Spleen (tissue), 7 donors: ENCODE measurements at regions not wholly inside any gene's neighbourhood (a gene's known extent, or its start where the extent isn't known, plus 50 kb on each side); places are given as distances from the start of the nearest gene placed in this dataset.

ENCODE experiments used
- CTCF ChIP-seq, 11 experiments: fragments of 200-600 bp in 7 of 11; fragments of 450-650 bp in 4 of 11; sonication (generic) in 4 of 11; IDR thresholded peaks in 8 of 11; conservative IDR thresholded peaks in 3 of 11; 1 replicate in 7 of 11; 2 replicates in 4 of 11; pipeline versions ENCODE4 v1.4.0 to v1.8.0; 2016 to 2021; ENCODE audit warnings: antibody characterized with exemption in 11 of 11, inconsistent platforms in 4 of 11, mild to moderate bottlenecking in 1 of 11
- POLR2AphosphoS5 ChIP-seq, 3 donors: sonication (generic); formaldehyde crosslinking; IDR thresholded peaks; one replicate each; pipeline ENCODE4 v1.5.1; 2017; ENCODE audit warnings: antibody characterized with exemption in 3 of 3
- donor health status: DM: no; HTN: no; CAD: no; lungs with moderate emphysema.
- donor health status: DM: no; HTN: no; CAD: no.
- donor health status: DM: no; HTN: no; CAD: no.

GRCh38 chr1:68330391-68330790 is 98.1 kb upstream of the WLS start:
- TF ChIP-seq POLR2AphosphoS5 (IDR thresholded peaks at IDR 0.05) (no peak), CTCF (IDR thresholded peaks at IDR 0.05 in 8 of 11, conservative IDR thresholded peaks at IDR 0.05 in 3 of 11) (no peak)
